BLaER1 treated with 17β-estradiol and CSF1 and Interleukin-3, amounts not matched to agents 10 nM and 100 nM (cell line): ENCODE measurements at regions not wholly inside any gene's neighbourhood (a gene's known extent, or its start where the extent isn't known, plus 50 kb on each side); places are given as distances from the start of the nearest gene placed in this dataset.

Experiments
- H3K27ac ChIP-seq, 11 experiments: shearing (Covaris generic); formaldehyde crosslinking; 2 replicates each; pipeline ENCODE4 v1.8.1; 2022
- H3K27me3 ChIP-seq, 11 experiments: shearing (Covaris generic); formaldehyde crosslinking; 2 replicates each; pipeline ENCODE4 v1.8.1; 2022
- H3K36me3 ChIP-seq, 11 experiments: shearing (Covaris generic); formaldehyde crosslinking; 2 replicates each; pipeline ENCODE4 v1.8.1; 2022
- H3K4me1 ChIP-seq, 10 experiments: shearing (Covaris generic); formaldehyde crosslinking; 2 replicates each; pipeline ENCODE4 v1.8.1; 2022
- H3K4me2 ChIP-seq, 11 experiments: shearing (Covaris generic); formaldehyde crosslinking; 2 replicates each; pipeline ENCODE4 v1.8.1; 2022
- H3K4me3 ChIP-seq, 10 experiments: shearing (Covaris generic); formaldehyde crosslinking; 2 replicates each; pipeline ENCODE4 v1.8.1; 2022
- H3K9ac ChIP-seq, 11 experiments: shearing (Covaris generic); formaldehyde crosslinking; 2 replicates each; pipeline ENCODE4 v1.8.1; 2022
- H3K9me3 ChIP-seq, 11 experiments: shearing (Covaris generic); formaldehyde crosslinking; replicated peaks in 1 of 11; 2 replicates each; pipeline ENCODE4 v1.8.1; 2022
- H4K20me1 ChIP-seq, 11 experiments: shearing (Covaris generic); formaldehyde crosslinking; 2 replicates each; pipeline ENCODE4 v1.8.1; 2022
- Cebpa-rat ChIP-seq, 11 experiments: shearing (Covaris generic); IDR thresholded peaks; 2 replicates each; pipeline ENCODE4 v1.8.1; 2022

DNA sequence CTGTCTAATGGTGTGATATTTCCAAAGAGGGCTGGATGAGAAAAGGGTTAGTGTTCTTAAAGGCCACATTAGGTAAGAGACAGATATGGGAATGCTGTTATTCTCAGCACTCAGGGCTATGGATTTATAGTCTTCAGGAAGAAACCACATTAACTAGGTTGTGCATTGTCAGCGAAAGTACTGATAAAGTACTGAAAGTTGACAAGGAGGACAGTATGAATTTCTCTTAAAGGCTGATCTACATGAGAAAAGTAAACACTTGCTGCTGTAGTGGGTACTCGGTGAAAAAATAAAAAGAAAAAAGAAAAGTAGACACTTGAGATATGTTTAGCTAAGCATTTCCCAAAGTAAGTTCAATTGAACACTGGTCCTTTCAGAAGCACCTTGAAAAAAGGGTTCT is 381.0 kb upstream of the RPS23 start:
- Histone ChIP-seq H3K9ac (no peak overlapping the region), H3K4me2 (no peak overlapping the region), H3K27me3 (no peaks in the 10 kb centered on the region), H3K27ac (no peak overlapping the region), H3K36me3 (no peaks in the 10 kb centered on the region), H4K20me1 (no peaks in the 10 kb centered on the region), H3K4me3 (no peak overlapping the region), H3K4me1 (peaks cover 13 to 24% (median 15%) of the 10 kb centered on the region in 10 experiments), H3K9me3 (no peaks in the 10 kb centered on the region)
- no peak for TF ChIP-seq Cebpa-rat (IDR thresholded peaks at IDR 0.05)

DNA sequence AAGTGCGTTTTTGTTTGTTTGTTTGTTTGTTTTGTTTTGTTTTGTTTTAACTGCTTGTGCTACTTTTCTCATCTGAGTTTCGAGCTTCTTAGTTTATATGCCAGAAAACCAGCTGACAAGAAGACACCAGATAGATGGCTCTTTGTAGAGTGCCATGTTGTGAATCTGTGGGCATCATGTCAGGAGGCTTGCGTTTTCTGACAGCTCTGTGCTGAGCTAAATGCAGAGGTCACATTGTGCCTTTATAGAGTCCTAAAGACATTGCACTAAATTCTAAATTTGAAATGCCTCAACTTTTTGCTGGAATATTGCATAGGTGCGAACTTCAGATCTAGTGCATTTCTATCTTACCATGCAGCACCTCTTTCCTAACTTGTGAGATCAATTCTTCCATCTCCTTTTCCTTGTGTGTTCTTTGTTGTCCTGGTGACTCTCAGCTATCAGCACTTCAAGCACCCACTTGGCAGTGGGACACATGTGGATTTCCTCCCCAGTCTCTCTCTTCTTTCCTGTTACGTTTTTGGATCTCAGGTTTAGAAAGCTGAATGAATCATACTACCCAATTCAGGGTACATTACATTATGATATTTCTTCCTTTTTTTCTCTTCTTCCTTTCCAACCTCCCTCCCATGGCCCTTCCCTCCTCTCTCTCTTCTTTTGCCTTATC is 379.0 kb upstream of the RPS23 start:
- Histone ChIP-seq H3K36me3 (no peaks in the 10 kb centered on the region), H3K9ac (no peak overlapping the region), H3K9me3 (no peaks in the 10 kb centered on the region), H4K20me1 (no peaks in the 10 kb centered on the region), H3K27ac (no peak overlapping the region), H3K4me2 (peak overlapping the region; percentile 42 to 74 (median 52); a peak in 21 of 22 replicates), H3K27me3 (no peaks in the 10 kb centered on the region), H3K4me3 (no peak overlapping the region), H3K4me1 (peaks cover 13 to 24% (median 15%) of the 10 kb centered on the region in 10 experiments)
- no peak for TF ChIP-seq Cebpa-rat (IDR thresholded peaks at IDR 0.05)

DNA sequence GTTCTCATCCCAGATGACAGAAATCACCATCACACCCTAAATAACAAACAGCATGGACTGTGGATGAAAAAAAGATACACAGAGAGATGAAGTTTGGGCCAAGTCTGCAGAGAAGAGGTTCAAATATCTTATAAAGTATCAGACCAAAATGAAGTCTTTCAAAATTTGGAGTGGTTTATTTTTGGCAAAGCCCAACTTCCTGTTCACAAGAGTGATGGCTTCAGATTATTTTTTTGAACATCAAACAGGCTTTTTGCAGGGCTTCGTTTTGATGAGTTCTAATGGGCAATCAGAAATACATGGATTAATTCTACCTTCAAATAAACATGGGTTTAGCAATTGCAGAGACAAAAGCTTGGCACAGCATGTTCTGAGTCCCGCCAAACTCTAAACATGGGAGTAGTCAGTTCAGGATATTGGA is 378.2 kb upstream of the RPS23 start:
- H3K9me3 ChIP-seq = no peaks in the 10 kb centered on the region
- no peaks in the 10 kb centered on the region for H3K36me3 ChIP-seq
- H4K20me1 ChIP-seq = no peaks in the 10 kb centered on the region
- peak overlapping the region; percentile 42 to 74 (median 52); a peak in 21 of 22 replicates for H3K4me2 ChIP-seq
- H3K27me3 ChIP-seq = no peaks in the 10 kb centered on the region
- H3K4me1 ChIP-seq = peaks cover 13 to 24% (median 15%) of the 10 kb centered on the region in 10 experiments
- no peak overlapping the region for H3K9ac ChIP-seq
- no peak overlapping the region for H3K27ac ChIP-seq
- no peak for TF ChIP-seq Cebpa-rat (IDR thresholded peaks at IDR 0.05)
- H3K4me3 ChIP-seq = no peak overlapping the region

DNA sequence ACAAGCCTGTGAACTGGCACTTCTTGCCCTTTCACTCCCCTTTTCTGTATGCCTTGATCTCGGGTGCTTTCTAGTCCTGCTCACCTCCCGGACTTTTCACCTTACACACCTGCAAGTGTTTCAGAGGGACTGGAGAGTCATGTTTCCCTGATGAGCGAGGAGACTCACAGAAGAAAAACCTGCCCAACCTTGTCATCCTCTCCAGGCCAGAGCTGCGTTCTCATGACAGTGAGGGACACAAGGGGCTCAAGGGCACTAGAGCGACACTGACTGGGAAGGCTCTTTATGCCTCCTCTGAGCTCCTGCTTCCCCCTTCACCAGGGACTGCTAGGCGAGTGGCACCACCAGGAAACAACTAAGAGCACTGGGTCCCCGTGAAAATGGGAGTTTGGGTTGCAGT is 376.9 kb upstream of the RPS23 start:
- Histone ChIP-seq H3K36me3 (no peaks in the 10 kb centered on the region), H3K4me1 (peaks cover 13 to 24% (median 15%) of the 10 kb centered on the region in 10 experiments), H3K27me3 (no peaks in the 10 kb centered on the region), H3K9ac (no peak overlapping the region), H3K4me2 (no peak overlapping the region), H3K9me3 (no peaks in the 10 kb centered on the region), H4K20me1 (no peaks in the 10 kb centered on the region), H3K4me3 (no peak overlapping the region), H3K27ac (no peak overlapping the region)
- TF ChIP-seq Cebpa-rat (IDR thresholded peaks at IDR 0.05) = no peak

DNA sequence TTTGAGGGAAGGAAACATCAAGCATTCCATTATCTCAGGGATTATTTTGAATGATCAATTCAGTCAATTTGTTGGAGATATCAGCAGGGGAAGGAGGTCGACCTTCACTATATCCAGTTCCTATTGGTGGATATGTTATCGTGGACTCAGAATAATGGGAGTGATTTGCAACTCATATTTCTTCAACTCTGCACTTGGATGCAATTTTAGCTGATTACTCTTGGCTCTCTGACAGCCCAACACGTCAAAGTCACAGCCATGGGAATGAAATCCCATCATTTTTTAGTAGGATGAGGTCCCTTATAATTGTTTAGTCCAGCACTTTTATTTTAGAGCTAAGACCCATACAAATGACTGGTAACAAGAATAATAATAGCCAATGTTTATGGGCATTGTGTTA is 371.8 kb upstream of the RPS23 start:
- Histone ChIP-seq H3K27ac (no peak overlapping the region), H3K4me1 (peaks cover 0 to 1% (median 0%) of the 10 kb centered on the region in 10 experiments; a peak in 2 of 20 replicates), H3K4me2 (no peak overlapping the region), H4K20me1 (no peaks in the 10 kb centered on the region), H3K36me3 (no peaks in the 10 kb centered on the region), H3K9ac (no peak overlapping the region), H3K4me3 (no peak overlapping the region), H3K9me3 (no peaks in the 10 kb centered on the region), H3K27me3 (no peaks in the 10 kb centered on the region)
- TF ChIP-seq Cebpa-rat (IDR thresholded peaks at IDR 0.05) = no peak

DNA sequence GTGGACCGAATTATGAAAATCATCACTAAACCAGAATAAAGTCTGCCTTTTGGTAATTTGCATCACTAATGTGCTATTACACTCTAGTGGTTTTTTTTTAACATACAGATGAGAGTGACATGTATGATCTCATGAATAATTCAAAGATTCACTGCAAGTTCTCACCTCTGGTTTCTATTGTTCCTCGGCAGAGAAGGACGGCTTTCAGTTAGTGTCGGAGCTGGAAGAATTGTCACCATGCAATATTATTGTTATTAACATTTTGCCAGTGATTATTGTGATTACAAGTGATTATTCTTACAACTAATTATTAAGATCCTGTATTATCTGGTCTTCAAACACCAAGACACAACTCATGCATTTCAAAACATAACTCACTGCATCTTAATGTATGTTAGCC is 366.6 kb upstream of the RPS23 start:
- no peaks in the 10 kb centered on the region for H3K36me3 ChIP-seq
- H3K9ac ChIP-seq = no peak overlapping the region
- no peak overlapping the region for H3K4me2 ChIP-seq
- H3K27me3 ChIP-seq = no peaks in the 10 kb centered on the region
- no peak overlapping the region for H3K27ac ChIP-seq
- H3K4me3 ChIP-seq = no peak overlapping the region
- no peaks in the 10 kb centered on the region for H3K9me3 ChIP-seq
- TF ChIP-seq Cebpa-rat (IDR thresholded peaks at IDR 0.05) = no peak
- peaks cover 0 to 24% (median 7%) of the 10 kb centered on the region in 10 experiments; a peak in 12 of 20 replicates for H3K4me1 ChIP-seq
- no peaks in the 10 kb centered on the region for H4K20me1 ChIP-seq

DNA sequence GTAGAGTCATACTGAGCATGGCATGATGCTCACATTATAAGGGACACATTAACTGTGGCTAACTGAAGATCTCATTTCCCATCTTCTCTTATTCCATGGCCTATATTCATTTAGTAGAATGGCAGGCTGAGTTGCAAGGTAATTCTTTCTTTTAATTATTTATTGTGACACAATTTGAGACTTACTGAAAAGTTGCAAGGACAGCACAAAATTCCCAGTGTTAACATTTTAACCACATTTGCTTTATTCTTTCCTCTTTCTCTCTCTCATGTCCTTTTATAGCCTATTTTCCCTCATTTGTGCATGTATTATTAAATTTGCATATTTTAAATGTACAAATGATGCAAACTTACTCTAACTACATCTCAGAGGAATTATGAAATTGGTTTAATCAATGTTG is 366.1 kb upstream of the RPS23 start:
- no peak overlapping the region for H3K27ac ChIP-seq
- no peak overlapping the region for H3K4me2 ChIP-seq
- H3K27me3 ChIP-seq = no peaks in the 10 kb centered on the region
- no peaks in the 10 kb centered on the region for H4K20me1 ChIP-seq
- H3K9me3 ChIP-seq = no peaks in the 10 kb centered on the region
- no peak overlapping the region for H3K9ac ChIP-seq
- peaks cover 0 to 29% (median 7%) of the 10 kb centered on the region in 10 experiments; a peak in 12 of 20 replicates for H3K4me1 ChIP-seq
- TF ChIP-seq Cebpa-rat (IDR thresholded peaks at IDR 0.05) = no peak
- H3K36me3 ChIP-seq = no peaks in the 10 kb centered on the region
- H3K4me3 ChIP-seq = no peak overlapping the region

DNA sequence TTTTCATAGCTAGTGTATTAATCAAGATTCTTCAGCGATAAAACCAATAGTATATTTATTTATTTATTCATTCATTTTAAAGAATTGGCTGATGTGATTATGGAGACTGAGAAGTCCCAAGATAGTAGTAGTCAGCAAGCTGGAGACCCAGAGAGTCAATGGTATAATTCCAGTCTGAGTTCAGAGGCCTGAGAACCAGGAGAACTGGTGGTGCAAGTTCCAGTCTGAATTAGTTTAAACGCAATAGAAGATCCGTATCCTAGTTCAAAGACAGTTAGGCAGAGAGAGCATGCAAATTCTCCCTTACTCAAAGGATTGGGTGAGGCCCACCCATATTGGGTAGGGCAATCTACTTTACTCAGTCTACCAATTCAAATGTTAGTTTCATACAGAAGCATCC is 364.2 kb upstream of the RPS23 start:
- Histone ChIP-seq H3K4me2 (no peak overlapping the region), H3K9ac (no peak overlapping the region), H3K27ac (no peak overlapping the region), H3K4me1 (peaks cover 0 to 29% (median 7%) of the 10 kb centered on the region in 10 experiments; a peak in 12 of 20 replicates), H3K36me3 (no peaks in the 10 kb centered on the region), H3K27me3 (no peaks in the 10 kb centered on the region), H3K9me3 (no peaks in the 10 kb centered on the region), H4K20me1 (no peaks in the 10 kb centered on the region), H3K4me3 (no peak overlapping the region)
- no peak for TF ChIP-seq Cebpa-rat (IDR thresholded peaks at IDR 0.05)

DNA sequence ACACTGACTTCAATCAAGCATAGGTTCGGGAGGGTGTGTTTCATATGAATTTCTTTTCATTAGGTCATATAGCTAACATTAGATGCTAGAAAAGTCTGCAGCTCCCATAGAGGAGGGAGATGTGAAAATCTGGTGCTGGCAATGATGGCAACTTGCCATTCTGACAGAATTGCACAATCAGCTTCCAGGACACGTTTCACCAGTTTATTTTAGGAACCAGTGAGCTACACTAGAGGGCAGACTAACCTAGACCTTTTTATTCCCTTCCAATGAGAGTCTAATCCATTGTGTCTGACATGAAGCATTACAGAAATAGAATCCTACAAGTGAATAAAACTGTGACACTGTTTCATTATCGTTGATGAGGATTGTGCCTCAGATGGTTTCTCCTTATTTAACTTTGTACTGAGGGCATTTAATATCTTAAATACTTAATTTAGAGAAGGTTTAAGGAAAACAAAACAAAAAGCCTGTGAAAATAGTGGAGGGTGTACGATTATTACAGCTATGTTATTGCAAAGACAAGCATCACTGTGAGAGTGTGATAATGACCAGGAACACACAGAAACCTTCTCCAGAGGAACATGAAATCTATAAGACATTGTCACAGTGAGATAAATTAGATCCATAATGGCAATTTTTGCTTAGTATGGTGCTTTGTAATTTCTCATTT is 363.3 kb upstream of the RPS23 start:
- peaks cover 0 to 29% (median 7%) of the 10 kb centered on the region in 10 experiments; a peak in 12 of 20 replicates for H3K4me1 ChIP-seq
- H3K4me2 ChIP-seq = peak overlapping the region in 5 of 11 experiments; percentile 1 to 45 (median 24); a peak in 6 of 22 replicates
- H3K36me3 ChIP-seq = no peaks in the 10 kb centered on the region
- H3K27me3 ChIP-seq = no peaks in the 10 kb centered on the region
- peak; percentile 75 to 97 (median 94) for TF ChIP-seq Cebpa-rat (IDR thresholded peaks at IDR 0.05)
- H3K9me3 ChIP-seq = no peaks in the 10 kb centered on the region
- no peaks in the 10 kb centered on the region for H4K20me1 ChIP-seq
- H3K4me3 ChIP-seq = no peak overlapping the region
- no peak overlapping the region for H3K27ac ChIP-seq
- H3K9ac ChIP-seq = no peak overlapping the region
